ENCODE measurements at regions not wholly inside any gene's neighbourhood (a gene's known extent, or its start where the extent isn't known, plus 50 kb on each side); places are given as distances from the start of the nearest gene placed in this dataset.

DNA sequence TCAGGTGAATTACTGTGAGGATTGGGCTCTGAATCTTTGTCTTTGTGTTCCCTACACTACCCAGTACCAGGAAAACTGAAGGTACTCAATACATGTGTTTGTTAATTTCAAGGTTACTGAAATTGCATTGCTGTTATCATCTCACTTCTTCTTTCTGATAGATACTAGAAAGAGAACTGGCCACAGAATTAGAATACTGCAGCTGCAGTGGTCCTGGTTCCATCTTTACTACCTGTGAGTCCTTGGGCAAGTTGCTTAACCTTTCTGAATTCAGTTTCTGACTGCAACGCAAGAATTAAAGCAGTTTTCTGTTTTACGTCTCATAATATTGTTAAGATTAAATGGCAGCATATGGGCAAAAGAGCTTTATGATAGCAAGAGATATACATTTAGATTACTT is 263.5 kb downstream of the LMO4 start:
- TF ChIP-seq, protein P1, sequence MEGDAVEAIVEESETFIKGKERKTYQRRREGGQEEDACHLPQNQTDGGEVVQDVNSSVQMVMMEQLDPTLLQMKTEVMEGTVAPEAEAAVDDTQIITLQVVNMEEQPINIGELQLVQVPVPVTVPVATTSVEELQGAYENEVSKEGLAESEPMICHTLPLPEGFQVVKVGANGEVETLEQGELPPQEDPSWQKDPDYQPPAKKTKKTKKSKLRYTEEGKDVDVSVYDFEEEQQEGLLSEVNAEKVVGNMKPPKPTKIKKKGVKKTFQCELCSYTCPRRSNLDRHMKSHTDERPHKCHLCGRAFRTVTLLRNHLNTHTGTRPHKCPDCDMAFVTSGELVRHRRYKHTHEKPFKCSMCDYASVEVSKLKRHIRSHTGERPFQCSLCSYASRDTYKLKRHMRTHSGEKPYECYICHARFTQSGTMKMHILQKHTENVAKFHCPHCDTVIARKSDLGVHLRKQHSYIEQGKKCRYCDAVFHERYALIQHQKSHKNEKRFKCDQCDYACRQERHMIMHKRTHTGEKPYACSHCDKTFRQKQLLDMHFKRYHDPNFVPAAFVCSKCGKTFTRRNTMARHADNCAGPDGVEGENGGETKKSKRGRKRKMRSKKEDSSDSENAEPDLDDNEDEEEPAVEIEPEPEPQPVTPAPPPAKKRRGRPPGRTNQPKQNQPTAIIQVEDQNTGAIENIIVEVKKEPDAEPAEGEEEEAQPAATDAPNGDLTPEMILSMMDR (conservative IDR thresholded peaks at IDR 0.05): no peak
- TF ChIP-seq ZFX (IDR thresholded peaks at IDR 0.05): no peak

Data from C4-2B (cell line).